B cell (primary cell): ENCODE measurements at regions not wholly inside any gene's neighbourhood (a gene's known extent, or its start where the extent isn't known, plus 50 kb on each side); places are given as distances from the start of the nearest gene placed in this dataset.

Experiments
- EZH2 ChIP-seq: IDR thresholded peaks from 2 replicates; pipeline ENCODE4 v1.6.1; 2012; ENCODE audit warnings: borderline replicate concordance, low read depth, mild to moderate bottlenecking, moderate library complexity, low read length; ENCODE audit not compliant: insufficient read depth, poor library complexity, severe bottlenecking
- TF ChIP-seq, protein P1 (sequence below): fragments of 200-600 bp; IDR thresholded peaks from one replicate; pipeline ENCODE4 v1.8.0; 2022; ENCODE audit warnings: antibody characterized with exemption, mild to moderate bottlenecking

DNA sequence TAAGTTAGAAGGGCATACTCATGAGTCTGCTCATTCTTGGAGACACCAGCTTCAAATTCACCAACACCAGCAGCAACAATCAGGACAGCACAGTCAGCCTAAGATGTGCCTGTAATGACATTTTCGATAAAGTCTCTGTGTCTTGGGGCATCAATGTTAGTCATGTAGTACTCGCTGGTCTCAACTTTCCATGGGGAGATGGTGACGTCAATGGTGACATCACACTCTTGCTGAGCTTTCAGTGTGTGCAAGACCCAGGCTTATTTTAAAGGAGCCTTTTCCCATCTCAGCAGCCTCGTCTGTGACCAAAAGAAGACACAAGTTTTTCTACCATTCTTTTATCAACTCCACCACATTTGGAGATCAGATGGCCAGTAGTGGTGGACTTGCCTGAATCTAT is 75.5 kb downstream of the SERINC2 start:
- TF ChIP-seq, protein P1, sequence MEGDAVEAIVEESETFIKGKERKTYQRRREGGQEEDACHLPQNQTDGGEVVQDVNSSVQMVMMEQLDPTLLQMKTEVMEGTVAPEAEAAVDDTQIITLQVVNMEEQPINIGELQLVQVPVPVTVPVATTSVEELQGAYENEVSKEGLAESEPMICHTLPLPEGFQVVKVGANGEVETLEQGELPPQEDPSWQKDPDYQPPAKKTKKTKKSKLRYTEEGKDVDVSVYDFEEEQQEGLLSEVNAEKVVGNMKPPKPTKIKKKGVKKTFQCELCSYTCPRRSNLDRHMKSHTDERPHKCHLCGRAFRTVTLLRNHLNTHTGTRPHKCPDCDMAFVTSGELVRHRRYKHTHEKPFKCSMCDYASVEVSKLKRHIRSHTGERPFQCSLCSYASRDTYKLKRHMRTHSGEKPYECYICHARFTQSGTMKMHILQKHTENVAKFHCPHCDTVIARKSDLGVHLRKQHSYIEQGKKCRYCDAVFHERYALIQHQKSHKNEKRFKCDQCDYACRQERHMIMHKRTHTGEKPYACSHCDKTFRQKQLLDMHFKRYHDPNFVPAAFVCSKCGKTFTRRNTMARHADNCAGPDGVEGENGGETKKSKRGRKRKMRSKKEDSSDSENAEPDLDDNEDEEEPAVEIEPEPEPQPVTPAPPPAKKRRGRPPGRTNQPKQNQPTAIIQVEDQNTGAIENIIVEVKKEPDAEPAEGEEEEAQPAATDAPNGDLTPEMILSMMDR = no peak
- TF ChIP-seq EZH2 = no peak
